Activated T-helper 17 cell treated with anti-CD3 and anti-CD28 coated beads, Interleukin-2, amount 50 U/mL, for 72 hours (primary cell): ENCODE measurements at regions not wholly inside any gene's neighbourhood (a gene's known extent, or its start where the extent isn't known, plus 50 kb on each side); places are given as distances from the start of the nearest gene placed in this dataset.
"Not testable (repeated sequence)": the region's sequence is repeated elsewhere in the genome, so short reads cannot be mapped to it uniquely, and the experiment has no call there.

ENCODE experiments used
- ATAC-seq: fragments of 150-1000 bp; cut with Tn5 transposase; replicated peaks from 2 replicates; pipeline ENCODE4 v1.10.0; 2021; ENCODE audit warnings: mild to moderate bottlenecking, moderate library complexity
- H3K27ac Mint-ChIP-seq: one replicate; pipeline ENCODE4 v1.8.0; 2022; ENCODE audit warnings: mixed read lengths
- H3K27me3 Mint-ChIP-seq: one replicate; pipeline ENCODE4 v1.8.0; 2022; ENCODE audit warnings: mixed read lengths
- H3K36me3 Mint-ChIP-seq: one replicate; pipeline ENCODE4 v1.8.0; 2022; ENCODE audit warnings: low read depth, mild to moderate bottlenecking, mixed read lengths
- H3K4me1 Mint-ChIP-seq: one replicate; pipeline ENCODE4 v1.8.0; 2022; ENCODE audit warnings: mixed read lengths
- H3K4me3 Mint-ChIP-seq: one replicate; pipeline ENCODE4 v1.8.0; 2022; ENCODE audit warnings: mild to moderate bottlenecking, mixed read lengths
- H3K9me3 Mint-ChIP-seq: one replicate; pipeline ENCODE4 v1.8.0; 2022; ENCODE audit warnings: mixed read lengths

DNA sequence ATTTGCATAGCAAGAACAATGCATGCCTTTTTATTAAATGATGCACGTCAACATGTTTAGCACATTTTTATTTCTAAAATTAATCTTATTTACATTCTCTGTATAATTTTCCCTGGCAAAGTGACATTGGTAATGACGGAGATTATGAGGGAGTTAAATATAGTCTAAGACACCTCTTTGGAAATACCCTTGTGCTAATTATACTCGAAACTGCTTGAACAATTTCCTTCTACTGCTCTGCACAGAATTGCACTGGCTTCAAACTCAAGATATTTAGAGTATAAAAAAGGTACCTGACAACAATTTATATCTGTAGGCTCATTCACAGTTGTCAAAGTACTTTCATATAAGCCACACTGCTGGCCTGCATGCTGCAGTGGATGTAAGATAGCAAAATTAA lies 602.7 kb downstream of the NXPH1 start:
- H3K36me3 Mint-ChIP-seq = no peaks in the 10 kb centered on the region
- ATAC-seq = no peak
- H3K9me3 Mint-ChIP-seq = no peaks in the 10 kb centered on the region
- no peaks in the 10 kb centered on the region for H3K27me3 Mint-ChIP-seq
- H3K27ac Mint-ChIP-seq = no peak overlapping the region
- no peaks in the 10 kb centered on the region for H3K4me1 Mint-ChIP-seq
- H3K4me3 Mint-ChIP-seq = no peak overlapping the region

DNA sequence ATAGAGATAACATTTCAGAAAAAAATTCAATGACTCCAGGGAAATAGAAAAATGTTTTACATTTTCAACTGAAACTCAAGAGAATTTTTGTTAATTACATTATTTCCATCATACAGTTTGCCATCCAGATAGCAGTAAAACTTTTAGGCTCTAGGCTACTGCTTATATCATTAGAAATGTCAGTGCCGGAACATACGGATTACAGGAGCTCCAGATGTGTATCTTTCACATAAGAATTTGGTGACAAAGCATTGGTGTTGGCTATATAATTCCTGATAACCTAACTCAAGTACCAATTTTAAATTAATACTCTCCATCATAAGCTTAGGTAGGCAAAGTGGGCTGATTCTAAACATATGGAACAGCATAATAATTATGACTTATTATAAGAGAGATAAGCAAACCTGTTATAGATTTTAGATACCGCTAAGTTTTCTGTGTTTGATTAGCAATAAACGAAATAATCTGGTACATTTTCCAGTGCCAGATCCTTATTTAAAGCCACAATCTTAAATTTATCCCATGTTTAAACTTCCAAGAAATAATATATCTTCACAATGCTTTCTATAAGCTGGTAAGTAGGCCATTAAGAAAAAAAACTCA lies 637.9 kb downstream of the NXPH1 start:
- Mint-ChIP-seq H3K4me3 (no peak overlapping the region), H3K27ac (no peak overlapping the region), H3K36me3 (no peaks in the 10 kb centered on the region), H3K27me3 (no peaks in the 10 kb centered on the region), H3K4me1 (no peaks in the 10 kb centered on the region), H3K9me3 (peaks cover 17% of the 10 kb centered on the region)
- no peak for ATAC-seq

DNA sequence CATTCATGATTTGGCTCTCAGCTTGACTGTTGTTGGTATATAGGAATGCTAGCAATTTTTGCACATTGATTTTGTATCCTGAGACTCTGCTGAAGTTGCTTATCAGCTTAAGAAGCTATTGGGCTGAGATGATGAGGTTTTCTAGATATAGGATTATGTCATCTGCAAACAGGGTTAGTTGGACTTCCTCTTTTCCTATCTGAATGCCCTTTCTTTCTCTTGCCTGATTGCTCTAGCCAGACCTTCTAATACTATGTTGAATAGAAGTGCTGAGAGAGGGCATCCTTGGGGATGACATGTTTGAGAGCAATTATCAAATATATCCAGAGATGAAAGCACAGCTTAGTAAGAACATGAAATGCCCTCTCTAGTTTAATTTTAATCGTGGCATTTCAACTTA lies 642.4 kb downstream of the NXPH1 start:
- not testable (repeated sequence) for H3K27me3 Mint-ChIP-seq, H3K9me3 Mint-ChIP-seq, H3K27ac Mint-ChIP-seq, H3K4me1 Mint-ChIP-seq, H3K36me3 Mint-ChIP-seq, ATAC-seq, H3K4me3 Mint-ChIP-seq

DNA sequence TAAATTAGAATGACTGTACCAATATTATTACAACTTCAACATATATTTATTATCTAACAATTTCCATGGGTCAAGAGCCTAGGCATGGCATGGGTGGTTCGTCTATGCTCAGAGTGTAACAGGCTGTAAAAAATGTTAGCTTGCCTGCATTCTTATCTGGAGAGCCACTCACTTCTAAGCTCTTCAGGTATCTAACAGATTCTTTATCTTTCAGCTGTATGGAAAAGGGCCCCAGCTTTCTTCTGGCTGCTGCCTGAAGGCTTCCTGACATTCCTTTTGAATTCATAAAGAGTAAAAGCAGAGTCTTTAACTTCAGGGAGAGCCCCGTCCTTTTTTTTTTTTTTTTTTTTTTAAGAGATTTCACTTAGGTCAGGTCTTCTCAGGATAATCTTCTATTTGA lies 648.8 kb downstream of the NXPH1 start:
- Mint-ChIP-seq H3K4me3 (no peak overlapping the region), H3K9me3 (peaks cover 4% of the 10 kb centered on the region), H3K27me3 (no peaks in the 10 kb centered on the region)

DNA sequence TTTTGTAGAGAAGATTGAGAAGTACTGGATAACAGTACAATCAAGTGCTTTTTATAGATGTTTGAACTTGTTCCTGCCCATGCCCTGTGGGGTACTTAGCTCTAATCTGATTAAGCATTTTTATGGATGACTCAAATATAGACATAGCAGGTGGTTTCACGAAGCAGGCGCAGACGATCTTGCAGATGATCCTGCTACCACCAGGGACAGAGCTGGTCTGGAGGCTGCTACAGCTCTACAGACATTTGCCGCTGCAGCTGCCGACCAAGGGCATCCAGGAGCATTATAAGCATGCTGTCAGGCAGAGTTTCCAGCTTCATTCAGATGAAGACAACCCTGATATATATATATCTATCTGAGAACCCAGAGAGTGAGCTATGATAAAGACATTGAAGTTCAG lies 650.4 kb downstream of the NXPH1 start:
- H3K9me3 Mint-ChIP-seq = peaks cover 4% of the 10 kb centered on the region
- no peak for ATAC-seq
- no peak overlapping the region for H3K27ac Mint-ChIP-seq
- H3K4me3 Mint-ChIP-seq = no peak overlapping the region
- H3K27me3 Mint-ChIP-seq = no peaks in the 10 kb centered on the region
- no peaks in the 10 kb centered on the region for H3K4me1 Mint-ChIP-seq
- H3K36me3 Mint-ChIP-seq = no peaks in the 10 kb centered on the region

More for the DNA sequence above, 648.8 kb downstream of the NXPH1 start:
- Mint-ChIP-seq H3K4me1 (no peaks in the 10 kb centered on the region), H3K36me3 (no peaks in the 10 kb centered on the region), H3K27ac (no peak overlapping the region)
- ATAC-seq = no peak

DNA sequence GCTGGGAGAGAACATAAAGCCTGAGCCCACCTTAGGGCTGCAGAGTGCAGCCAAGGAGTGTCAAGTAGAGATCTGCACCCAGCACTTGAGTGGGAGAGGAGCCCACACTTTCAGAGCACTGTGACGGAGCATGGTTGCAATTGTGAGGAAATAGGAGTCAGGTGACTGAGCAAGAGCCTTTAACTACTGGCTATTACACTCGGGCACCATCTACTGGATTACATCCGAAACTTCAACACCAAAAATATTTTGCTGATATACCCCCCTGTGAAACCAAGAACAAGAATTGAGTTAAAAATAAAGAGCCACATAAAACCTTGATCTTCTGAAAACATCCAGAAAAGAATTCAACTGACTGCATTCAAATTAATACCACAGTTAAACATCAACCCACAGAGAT lies 657.9 kb downstream of the NXPH1 start:
- H3K27me3 Mint-ChIP-seq = no peaks in the 10 kb centered on the region
- ATAC-seq = no peak

DNA sequence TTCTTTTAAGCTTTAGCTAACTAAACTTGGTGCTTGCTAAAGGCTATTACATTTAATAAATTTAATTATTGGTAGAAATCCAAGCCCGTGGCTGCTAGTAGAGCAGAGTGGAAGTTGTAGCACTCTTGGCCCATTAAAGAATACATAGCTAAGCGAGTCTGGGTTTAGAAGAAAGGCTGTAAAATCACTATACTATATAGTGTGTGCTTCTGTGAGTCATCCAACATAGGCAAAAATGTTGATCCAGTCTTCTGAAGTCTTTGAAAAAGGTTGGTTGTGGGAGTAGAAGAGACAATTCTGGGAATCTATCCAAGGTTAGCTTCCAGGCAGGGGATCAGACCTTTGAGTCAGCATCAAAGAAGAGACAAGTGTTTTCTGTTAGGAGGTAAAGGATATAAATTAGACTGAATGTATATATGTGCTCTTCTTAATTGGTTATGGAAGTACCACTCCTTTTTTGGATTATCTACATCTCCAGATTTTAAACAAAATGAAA lies 664.2 kb downstream of the NXPH1 start:
- Mint-ChIP-seq H3K36me3 (no peaks in the 10 kb centered on the region), H3K27me3 (no peaks in the 10 kb centered on the region), H3K27ac (no peak overlapping the region), H3K4me3 (no peak overlapping the region), H3K9me3 (peaks cover 19% of the 10 kb centered on the region), H3K4me1 (no peaks in the 10 kb centered on the region)
- ATAC-seq = no peak

More for the DNA sequence above, 657.9 kb downstream of the NXPH1 start:
- no peaks in the 10 kb centered on the region for H3K4me1 Mint-ChIP-seq
- peaks cover 18% of the 10 kb centered on the region for H3K9me3 Mint-ChIP-seq
- H3K36me3 Mint-ChIP-seq = no peaks in the 10 kb centered on the region
- no peak overlapping the region for H3K27ac Mint-ChIP-seq
- H3K4me3 Mint-ChIP-seq = no peak overlapping the region

DNA sequence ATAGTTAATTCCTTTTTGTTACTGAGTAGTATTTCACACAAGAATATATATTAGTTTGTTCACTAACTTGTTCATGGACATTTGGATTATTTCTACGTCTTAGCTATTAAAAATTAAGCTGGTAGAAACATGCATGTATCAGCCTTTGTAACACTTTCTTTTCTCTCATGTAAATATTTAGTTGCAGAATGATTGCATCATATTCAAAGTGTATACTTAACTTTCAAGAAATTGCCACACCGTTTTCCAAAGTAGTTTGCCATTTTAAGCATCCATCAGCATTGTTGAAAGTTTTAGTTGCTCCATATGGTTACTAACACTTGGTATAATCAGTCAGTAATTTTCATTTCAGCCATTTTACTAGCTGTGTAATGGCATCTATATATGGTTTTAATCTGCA lies 666.9 kb downstream of the NXPH1 start:
- no peak overlapping the region for H3K27ac Mint-ChIP-seq
- H3K9me3 Mint-ChIP-seq = peaks cover 9% of the 10 kb centered on the region
- H3K36me3 Mint-ChIP-seq = no peaks in the 10 kb centered on the region
- H3K4me3 Mint-ChIP-seq = no peak overlapping the region
- no peaks in the 10 kb centered on the region for H3K27me3 Mint-ChIP-seq
- no peak for ATAC-seq
- H3K4me1 Mint-ChIP-seq = no peaks in the 10 kb centered on the region

DNA sequence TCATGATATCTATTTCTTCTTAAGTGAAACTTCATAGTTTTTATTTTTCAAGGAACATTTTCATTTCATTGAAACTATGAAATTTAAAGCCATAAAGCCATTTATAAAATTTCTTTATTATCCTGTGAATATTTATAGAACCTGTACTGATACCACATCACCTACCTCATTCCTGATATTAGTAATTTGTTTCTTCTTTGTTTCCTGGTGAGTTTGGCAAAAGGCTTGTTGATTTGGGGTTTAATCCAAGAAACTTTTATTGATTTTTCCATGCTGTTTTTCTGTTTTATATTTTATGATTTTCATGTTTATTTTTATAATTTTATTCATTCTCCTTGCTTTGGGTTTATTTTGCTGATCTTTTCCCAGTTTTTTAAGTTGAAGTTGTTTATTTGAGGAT lies 669.4 kb downstream of the NXPH1 start:
- no peak overlapping the region for H3K4me3 Mint-ChIP-seq
- H3K27me3 Mint-ChIP-seq = no peaks in the 10 kb centered on the region
- no peak for ATAC-seq
- H3K36me3 Mint-ChIP-seq = no peaks in the 10 kb centered on the region
- H3K27ac Mint-ChIP-seq = no peak overlapping the region
- peaks cover 4% of the 10 kb centered on the region for H3K9me3 Mint-ChIP-seq
- H3K4me1 Mint-ChIP-seq = no peaks in the 10 kb centered on the region

DNA sequence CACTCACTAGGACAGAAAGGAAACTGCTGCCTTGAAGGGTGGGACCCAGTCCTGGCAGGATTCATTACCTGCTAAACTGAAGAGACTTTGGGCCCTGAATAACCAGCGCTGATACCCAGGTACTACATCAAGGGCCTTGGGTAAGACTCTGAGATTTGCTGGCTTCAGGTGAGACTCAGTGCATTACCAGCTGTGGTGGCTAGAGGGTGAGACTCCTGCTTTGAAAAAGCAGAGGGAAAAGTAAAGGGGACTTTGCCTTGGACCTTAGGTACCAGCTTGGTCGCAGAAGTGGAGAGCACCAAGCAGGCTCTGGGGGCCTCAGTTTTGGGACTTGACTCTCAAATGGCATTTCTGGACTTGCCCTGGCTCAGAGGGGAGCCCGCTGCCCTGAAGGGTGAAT lies 673.3 kb downstream of the NXPH1 start:
- Mint-ChIP-seq H3K4me3 (no peak overlapping the region), H3K27ac (no peak overlapping the region), H3K27me3 (no peaks in the 10 kb centered on the region), H3K4me1 (no peaks in the 10 kb centered on the region), H3K36me3 (no peaks in the 10 kb centered on the region), H3K9me3 (peaks cover 10% of the 10 kb centered on the region)
- no peak for ATAC-seq

DNA sequence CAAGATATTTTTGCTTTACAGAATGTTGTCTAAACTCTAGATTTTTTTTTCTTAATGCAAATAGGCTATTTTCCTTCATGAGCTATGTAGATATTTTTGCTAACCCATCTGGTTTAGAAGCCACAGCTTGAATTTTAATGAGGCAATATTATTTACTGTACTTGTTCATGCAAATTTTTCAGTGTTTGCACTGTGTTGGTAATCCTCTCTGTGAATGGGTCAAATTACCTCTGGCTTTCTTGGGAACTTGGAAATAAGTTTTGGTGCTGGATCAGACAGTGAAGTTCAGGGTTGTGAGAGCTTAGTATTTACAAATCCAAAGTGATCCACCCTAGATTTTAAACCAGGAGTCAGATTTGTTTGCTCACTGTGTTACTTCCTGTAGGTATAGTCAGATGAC lies 686.9 kb downstream of the NXPH1 start:
- no peak for ATAC-seq
- no peak overlapping the region for H3K4me3 Mint-ChIP-seq
- no peaks in the 10 kb centered on the region for H3K27me3 Mint-ChIP-seq
- H3K36me3 Mint-ChIP-seq = no peaks in the 10 kb centered on the region
- no peak overlapping the region for H3K27ac Mint-ChIP-seq
- H3K9me3 Mint-ChIP-seq = peaks cover 12% of the 10 kb centered on the region
- no peaks in the 10 kb centered on the region for H3K4me1 Mint-ChIP-seq

DNA sequence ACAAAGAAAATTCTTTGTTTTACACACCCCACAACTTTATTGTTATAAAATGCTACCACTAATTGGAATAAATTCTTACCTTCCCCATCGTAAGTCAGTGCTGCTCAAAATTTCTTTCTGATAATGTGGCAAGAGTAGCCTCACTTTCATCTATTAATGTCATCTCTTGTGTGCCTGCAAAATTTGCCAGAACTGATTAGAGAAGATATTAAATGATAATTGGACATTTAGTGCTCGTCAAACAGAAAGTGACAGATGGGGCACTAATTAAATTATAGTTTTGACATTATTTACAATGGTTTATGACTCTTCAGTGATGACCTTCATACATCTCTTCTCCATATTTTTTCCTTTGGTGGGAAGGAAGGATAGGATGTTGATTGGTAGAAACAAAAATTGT lies 690.9 kb downstream of the NXPH1 start:
- Mint-ChIP-seq H3K4me1 (no peaks in the 10 kb centered on the region), H3K9me3 (peaks cover 9% of the 10 kb centered on the region), H3K27me3 (no peaks in the 10 kb centered on the region), H3K36me3 (no peaks in the 10 kb centered on the region), H3K4me3 (no peak overlapping the region), H3K27ac (no peak overlapping the region)
- ATAC-seq = no peak

DNA sequence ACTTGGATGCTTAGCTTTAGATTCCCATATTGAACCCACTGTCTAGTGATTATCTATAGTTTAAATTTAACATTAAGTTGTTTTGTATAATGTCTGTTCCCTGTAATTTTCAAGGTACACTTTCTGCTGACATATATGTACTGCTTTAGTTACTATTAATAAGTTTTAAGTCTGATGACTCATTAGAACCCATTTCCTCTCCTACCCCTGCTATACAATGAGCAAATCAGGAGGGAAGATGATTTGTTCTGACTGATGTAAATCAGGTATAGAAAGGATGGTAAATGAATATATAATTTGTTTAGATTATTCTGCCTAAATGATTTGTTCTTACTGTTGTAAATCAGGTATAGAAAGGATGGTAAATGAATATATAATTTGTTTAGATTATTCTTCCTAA lies 691.8 kb downstream of the NXPH1 start:
- Mint-ChIP-seq H3K4me3 (no peak overlapping the region), H3K9me3 (peaks cover 9% of the 10 kb centered on the region), H3K4me1 (no peaks in the 10 kb centered on the region), H3K27me3 (no peaks in the 10 kb centered on the region), H3K27ac (no peak overlapping the region), H3K36me3 (no peaks in the 10 kb centered on the region)
- no peak for ATAC-seq

DNA sequence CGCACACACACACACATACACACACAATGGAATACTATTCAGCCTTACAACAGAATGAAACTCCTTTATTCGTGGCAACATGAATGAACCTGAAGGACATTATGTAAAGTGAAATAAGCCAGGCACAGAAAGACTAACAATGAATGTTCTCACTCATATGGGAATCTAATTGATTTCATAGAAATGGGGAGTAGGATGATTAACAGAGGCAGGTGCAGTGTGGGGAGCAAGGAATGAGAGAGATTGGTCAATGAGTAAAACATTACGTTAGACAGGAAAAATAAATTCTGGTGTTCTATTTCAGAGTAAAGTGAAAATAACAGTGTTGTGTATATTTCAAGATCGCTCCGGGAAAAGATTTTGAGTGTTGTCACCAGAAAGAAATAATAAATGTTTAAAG lies 694.5 kb downstream of the NXPH1 start:
- no peaks in the 10 kb centered on the region for H3K27me3 Mint-ChIP-seq
- H3K4me1 Mint-ChIP-seq = no peaks in the 10 kb centered on the region
- H3K9me3 Mint-ChIP-seq = peaks cover 7% of the 10 kb centered on the region
- H3K27ac Mint-ChIP-seq = no peak overlapping the region
- H3K36me3 Mint-ChIP-seq = no peaks in the 10 kb centered on the region
- no peak for ATAC-seq
- no peak overlapping the region for H3K4me3 Mint-ChIP-seq

DNA sequence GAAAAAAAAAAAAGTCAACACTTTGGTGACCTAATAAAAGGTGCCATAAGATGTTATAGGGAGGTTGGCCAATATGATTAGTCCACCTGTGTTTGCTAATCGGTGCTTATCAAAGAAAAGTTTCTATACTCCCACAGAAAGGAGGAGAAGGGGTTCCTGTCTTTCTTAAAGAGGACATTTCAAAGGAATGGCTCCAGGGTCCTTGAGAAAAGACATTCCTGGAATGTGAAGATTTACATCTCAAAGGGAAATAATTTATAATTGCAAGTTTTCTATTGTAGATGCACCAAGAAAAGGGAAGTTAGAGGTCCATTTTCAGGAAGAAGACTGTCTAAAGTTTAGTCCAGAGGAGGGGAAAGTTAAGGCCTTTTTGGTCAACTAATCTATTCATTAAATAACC lies 715.3 kb downstream of the NXPH1 start:
- no peak overlapping the region for H3K4me3 Mint-ChIP-seq
- no peaks in the 10 kb centered on the region for H3K36me3 Mint-ChIP-seq
- no peak overlapping the region for H3K27ac Mint-ChIP-seq
- no peaks in the 10 kb centered on the region for H3K4me1 Mint-ChIP-seq
- H3K9me3 Mint-ChIP-seq = peaks cover 4% of the 10 kb centered on the region
- ATAC-seq = no peak
- no peaks in the 10 kb centered on the region for H3K27me3 Mint-ChIP-seq

DNA sequence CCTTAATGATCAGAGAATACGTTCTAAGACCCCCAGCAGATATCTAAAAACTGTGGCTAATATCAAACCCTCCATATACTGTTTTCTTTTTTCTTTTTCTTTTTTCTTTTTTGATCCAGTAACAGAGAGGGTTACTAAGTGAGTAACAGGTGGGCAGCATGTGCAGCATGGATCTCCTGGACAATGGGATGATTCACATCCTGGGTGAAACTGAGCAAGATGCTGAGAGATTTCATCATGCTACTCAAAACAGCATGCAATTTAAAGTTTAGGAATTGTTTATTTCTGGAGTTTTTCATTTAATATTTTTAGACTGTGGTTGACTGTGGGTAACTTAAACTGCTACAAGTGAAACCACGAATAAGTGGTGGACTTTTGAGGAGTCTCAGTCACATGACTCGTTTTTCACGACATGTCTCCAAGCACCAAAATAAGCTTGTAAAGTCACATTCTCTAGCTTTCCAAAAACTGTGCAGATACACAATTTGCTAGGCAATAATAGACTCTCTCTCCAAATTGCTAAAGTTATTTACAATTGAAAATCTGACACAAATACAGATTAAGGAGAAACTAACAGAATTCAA lies 716.2 kb downstream of the NXPH1 start:
- peaks cover 7% of the 10 kb centered on the region for H3K9me3 Mint-ChIP-seq
- no peaks in the 10 kb centered on the region for H3K36me3 Mint-ChIP-seq
- no peak for ATAC-seq
- H3K27ac Mint-ChIP-seq = no peak overlapping the region
- H3K4me1 Mint-ChIP-seq = no peaks in the 10 kb centered on the region
- no peaks in the 10 kb centered on the region for H3K27me3 Mint-ChIP-seq
- no peak overlapping the region for H3K4me3 Mint-ChIP-seq
